BJ (cell line): ENCODE measurements at regions not wholly inside any gene's neighbourhood (a gene's known extent, or its start where the extent isn't known, plus 50 kb on each side); places are given as distances from the start of the nearest gene placed in this dataset.
A peak's percentile ranks its signal among the peaks of the same experiment; 100 is the strongest.

Source experiments
- CTCF ChIA-PET: fragments of 350-600 bp; formaldehyde crosslinking; extraction: SDS; loops from one replicate; lab custom pipeline; 2021; ENCODE audit warnings: antibody characterized with exemption, inconsistent platforms; lab: Yijun Ruan, JAX
- POLR2A ChIA-PET: fragments of 300-600 bp; sonication (Branson Sonifier 250); formaldehyde crosslinking; extraction: SDS; loops from one replicate; lab custom pipeline; 2021; ENCODE audit warnings: antibody characterized with exemption; lab: Charles Lee
- DNase-seq: peaks from one replicate; pipeline ENCODE4 v3.0.0-alpha.2; 2011; ENCODE audit warnings: low read depth
- H3K27me3 ChIP-seq: 2 replicates; pipeline ENCODE4 v1.6.0; 2011; ENCODE audit warnings: low read length; ENCODE audit not compliant: control insufficient read depth, insufficient read depth
- H3K36me3 ChIP-seq: 2 replicates; pipeline ENCODE4 v1.5.1; 2011; ENCODE audit warnings: low read length; ENCODE audit not compliant: control insufficient read depth, insufficient read depth
- H3K4me3 ChIP-seq: 2 replicates; pipeline ENCODE4 v1.5.1; 2011; ENCODE audit warnings: low read depth, mild to moderate bottlenecking, control low read depth, low read length
- CTCF ChIP-seq: IDR thresholded peaks from 2 replicates; pipeline ENCODE4 v1.5.1; 2011; ENCODE audit warnings: low read depth, mild to moderate bottlenecking, control low read depth, inconsistent platforms, low read length, moderate library complexity; ENCODE audit not compliant: insufficient read depth

GRCh38 chr7:33850768-33851167, 54.6 kb upstream of the BMPER start:
- H3K36me3 ChIP-seq = no peaks in the 10 kb centered on the region
- no peak for DNase-seq
- H3K4me3 ChIP-seq = no peak overlapping the region
- ChIA-PET POLR2A (no interaction called here), CTCF (interaction anchor here (1.3 kb wide), 1 partner anchor 44 kb away, joined by 3 read pairs; no protein-coding TSS in a partner anchor)
- no peak for TF ChIP-seq CTCF
- H3K27me3 ChIP-seq = no peaks in the 10 kb centered on the region

- DNase-seq = no peak
- no peak for TF ChIP-seq CTCF
- Histone ChIP-seq H3K36me3 (no peaks in the 10 kb centered on the region), H3K4me3 (no peak overlapping the region), H3K27me3 (no peaks in the 10 kb centered on the region)
- CTCF ChIA-PET = interaction anchor here (1.7 kb wide), 1 partner anchor 43 kb away, joined by 4 read pairs; no protein-coding TSS in a partner anchor
- POLR2A ChIA-PET = no interaction called here
Measured at GRCh38 chr7:33852838-33853237, 52.5 kb upstream of the BMPER start.

- TF ChIP-seq CTCF = no peak
- no peaks in the 10 kb centered on the region for H3K27me3 ChIP-seq
- ChIA-PET CTCF (interaction anchor here (0.6 to 1.5 kb wide), 5 partner anchors 42 to 508 kb away, joined by 3 to 10 read pairs (median 4); no protein-coding TSS in a partner anchor), POLR2A (no interaction called here)
- DNase-seq = peak; percentile 75
- H3K36me3 ChIP-seq = no peaks in the 10 kb centered on the region
- H3K4me3 ChIP-seq = no peak overlapping the region
Measured at GRCh38 chr7:33853361-33854062, 51.8 kb upstream of the BMPER start.

GRCh38 chr7:33854178-33854577, 51.2 kb upstream of the BMPER start:
- Histone ChIP-seq H3K27me3 (no peaks in the 10 kb centered on the region), H3K4me3 (no peak overlapping the region), H3K36me3 (no peaks in the 10 kb centered on the region)
- ChIA-PET CTCF (interaction anchor here (0.6 to 1.5 kb wide), 6 partner anchors 41 to 509 kb away, joined by 3 to 10 read pairs (median 4); no protein-coding TSS in a partner anchor), POLR2A (no interaction called here)
- no peak for TF ChIP-seq CTCF
- DNase-seq = peak; percentile 41

GRCh38 chr7:33854801-33855350, 50.5 kb upstream of the BMPER start:
- CTCF ChIA-PET = interaction anchor here (0.5 to 1.5 kb wide), 4 partner anchors 40 to 132 kb away, joined by 3 to 8 read pairs (median 4); no protein-coding TSS in a partner anchor
- Histone ChIP-seq H3K4me3 (no peak overlapping the region), H3K36me3 (no peaks in the 10 kb centered on the region), H3K27me3 (no peaks in the 10 kb centered on the region)
- POLR2A ChIA-PET = no interaction called here
- peak; percentile 60 for DNase-seq
- no peak for TF ChIP-seq CTCF
